BLaER1 (cell line): ENCODE measurements at regions not wholly inside any gene's neighbourhood (a gene's known extent, or its start where the extent isn't known, plus 50 kb on each side); places are given as distances from the start of the nearest gene placed in this dataset.
"Not testable (repeated sequence)": the region's sequence is repeated elsewhere in the genome, so short reads cannot be mapped to it uniquely, and the experiment has no call there.

ENCODE experiments used
- H3K27ac ChIP-seq: shearing (Covaris generic); formaldehyde crosslinking; 2 replicates; pipeline ENCODE4 v1.8.1; 2022
- H3K27me3 ChIP-seq: shearing (Covaris generic); formaldehyde crosslinking; 2 replicates; pipeline ENCODE4 v1.8.1; 2022
- H3K36me3 ChIP-seq: shearing (Covaris generic); formaldehyde crosslinking; 2 replicates; pipeline ENCODE4 v1.8.1; 2022
- H3K4me1 ChIP-seq: shearing (Covaris generic); formaldehyde crosslinking; 2 replicates; pipeline ENCODE4 v1.8.1; 2022
- H3K4me2 ChIP-seq: shearing (Covaris generic); formaldehyde crosslinking; 2 replicates; pipeline ENCODE4 v1.8.1; 2022
- H3K4me3 ChIP-seq: shearing (Covaris generic); formaldehyde crosslinking; 2 replicates; pipeline ENCODE4 v1.8.1; 2022
- H3K9ac ChIP-seq: shearing (Covaris generic); formaldehyde crosslinking; 2 replicates; pipeline ENCODE4 v1.8.1; 2022
- H3K9me3 ChIP-seq: shearing (Covaris generic); formaldehyde crosslinking; 2 replicates; pipeline ENCODE4 v1.8.1; 2022
- H4K20me1 ChIP-seq: shearing (Covaris generic); formaldehyde crosslinking; 2 replicates; pipeline ENCODE4 v1.8.1; 2022
- Cebpa-rat ChIP-seq: shearing (Covaris generic); IDR thresholded peaks from 2 replicates; pipeline ENCODE4 v1.8.1; 2022

DNA sequence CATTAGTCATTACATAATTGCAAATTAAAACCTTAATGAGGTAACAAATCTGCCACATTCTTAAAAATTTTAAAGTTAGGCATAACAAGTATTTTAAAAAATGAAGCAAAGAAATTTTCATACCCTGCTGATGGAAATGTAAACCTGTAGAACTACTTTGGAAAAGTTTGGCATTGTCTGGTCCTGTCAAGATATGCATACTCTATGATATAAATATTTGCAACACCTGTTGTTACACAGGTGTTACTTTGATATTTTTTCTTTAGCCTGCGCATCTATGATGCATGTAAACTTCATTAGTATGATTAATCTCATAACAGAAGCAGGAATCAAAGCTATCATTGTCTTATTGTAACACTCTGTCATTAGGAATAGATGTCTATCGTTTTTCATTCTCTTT lies 634.3 kb downstream of the TRIB2 start:
- Histone ChIP-seq H3K4me3 (no peak overlapping the region), H3K36me3 (no peaks in the 10 kb centered on the region), H3K9me3 (no peaks in the 10 kb centered on the region), H3K9ac (no peak overlapping the region), H4K20me1 (no peaks in the 10 kb centered on the region), H3K4me2 (no peak overlapping the region), H3K27ac (no peak overlapping the region), H3K27me3 (no peaks in the 10 kb centered on the region), H3K4me1 (no peaks in the 10 kb centered on the region)
- no peak for TF ChIP-seq Cebpa-rat

DNA sequence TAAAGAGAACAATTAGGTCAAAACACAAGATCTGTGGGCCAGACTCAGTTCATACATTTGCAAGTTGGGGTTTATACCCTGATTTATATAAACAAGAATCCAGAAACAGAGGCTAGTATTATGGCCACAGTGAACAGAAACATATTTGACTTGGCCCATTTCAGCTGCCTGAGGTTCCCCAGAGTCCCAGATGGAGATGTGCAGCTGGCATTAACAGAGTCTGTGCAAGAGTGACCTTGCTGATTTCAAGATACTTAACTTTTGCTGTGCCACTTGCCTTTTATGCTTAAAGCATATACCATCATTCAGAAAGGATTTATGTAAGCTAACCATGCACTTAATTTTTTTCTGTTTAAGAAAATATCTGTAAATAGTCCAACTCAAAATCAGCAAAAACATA lies 636.3 kb downstream of the TRIB2 start:
- Histone ChIP-seq H4K20me1 (no peaks in the 10 kb centered on the region), H3K36me3 (no peaks in the 10 kb centered on the region), H3K9ac (no peak overlapping the region), H3K9me3 (no peaks in the 10 kb centered on the region), H3K4me3 (no peak overlapping the region), H3K4me1 (no peaks in the 10 kb centered on the region), H3K27me3 (no peaks in the 10 kb centered on the region), H3K27ac (no peak overlapping the region), H3K4me2 (no peak overlapping the region)
- no peak for TF ChIP-seq Cebpa-rat

DNA sequence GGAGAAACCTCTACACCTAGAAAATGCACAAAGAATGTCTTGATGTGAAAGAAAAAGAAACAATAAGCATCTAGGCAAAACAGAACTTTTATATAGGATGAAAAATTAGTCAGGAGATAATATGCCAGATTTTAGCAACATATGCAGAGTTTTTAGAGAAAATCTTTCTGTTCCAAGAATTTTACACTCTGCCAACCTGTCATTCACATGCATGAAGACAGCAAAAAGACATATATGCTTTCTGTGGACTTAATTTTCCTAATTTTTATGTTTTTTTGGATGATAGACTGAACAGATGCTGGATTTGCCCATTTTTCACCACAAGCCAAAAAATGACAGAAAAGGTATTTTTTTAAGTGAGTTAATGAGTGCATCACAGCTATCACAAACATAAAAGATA lies 637.3 kb downstream of the TRIB2 start:
- Histone ChIP-seq H3K27me3 (no peaks in the 10 kb centered on the region), H3K27ac (no peak overlapping the region), H3K9ac (no peak overlapping the region), H3K4me2 (no peak overlapping the region), H3K4me3 (no peak overlapping the region), H3K4me1 (no peaks in the 10 kb centered on the region), H3K36me3 (no peaks in the 10 kb centered on the region), H4K20me1 (no peaks in the 10 kb centered on the region), H3K9me3 (no peaks in the 10 kb centered on the region)
- TF ChIP-seq Cebpa-rat: no peak

DNA sequence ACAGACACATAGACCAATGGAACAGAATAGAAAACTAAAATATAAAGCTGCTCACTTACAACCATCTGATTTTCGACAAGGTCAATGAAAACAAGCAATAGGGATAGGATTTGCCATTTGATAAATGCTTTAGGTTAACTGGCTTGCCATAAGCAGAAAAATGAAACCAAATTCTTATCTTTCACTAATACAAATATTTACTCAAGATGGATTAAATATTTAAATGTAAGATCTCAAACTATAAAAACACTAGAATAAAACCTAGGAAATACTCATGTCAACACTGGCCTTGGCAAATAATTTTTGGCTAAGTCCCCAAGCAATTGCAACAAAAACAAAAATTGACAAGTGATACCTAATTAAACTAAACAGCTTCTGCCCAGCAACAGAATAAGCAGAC lies 665.2 kb downstream of the TRIB2 start:
- not testable (repeated sequence) for H3K4me1 ChIP-seq

DNA sequence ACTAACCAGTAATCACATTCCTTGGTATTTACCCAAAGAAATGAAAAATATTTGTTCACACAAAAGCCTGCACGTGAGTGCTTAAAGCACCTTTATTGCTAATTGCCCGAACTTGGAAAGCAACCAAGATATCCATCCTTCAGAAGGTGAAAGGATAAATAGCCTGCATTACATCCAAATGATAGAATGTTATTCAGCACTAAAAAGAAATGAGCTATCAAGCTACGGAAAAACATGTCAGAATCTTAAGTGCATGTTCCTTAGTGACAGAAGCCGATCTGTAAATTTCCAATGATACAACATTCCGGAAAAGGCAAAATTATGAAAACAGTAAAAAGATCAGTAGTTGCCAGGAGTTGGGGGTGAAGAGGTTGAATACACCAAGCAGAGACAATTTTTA lies 672.4 kb downstream of the TRIB2 start:
- not testable (repeated sequence) for H3K4me3 ChIP-seq, H3K9me3 ChIP-seq, H3K4me1 ChIP-seq, H3K4me2 ChIP-seq, H4K20me1 ChIP-seq, H3K36me3 ChIP-seq, H3K27ac ChIP-seq, H3K9ac ChIP-seq, H3K27me3 ChIP-seq

More for the DNA sequence above, 665.2 kb downstream of the TRIB2 start:
- H3K4me2 ChIP-seq, H3K36me3 ChIP-seq, H3K4me3 ChIP-seq, H3K27me3 ChIP-seq, H3K27ac ChIP-seq, H4K20me1 ChIP-seq, H3K9ac ChIP-seq, H3K9me3 ChIP-seq: not testable (repeated sequence)

DNA sequence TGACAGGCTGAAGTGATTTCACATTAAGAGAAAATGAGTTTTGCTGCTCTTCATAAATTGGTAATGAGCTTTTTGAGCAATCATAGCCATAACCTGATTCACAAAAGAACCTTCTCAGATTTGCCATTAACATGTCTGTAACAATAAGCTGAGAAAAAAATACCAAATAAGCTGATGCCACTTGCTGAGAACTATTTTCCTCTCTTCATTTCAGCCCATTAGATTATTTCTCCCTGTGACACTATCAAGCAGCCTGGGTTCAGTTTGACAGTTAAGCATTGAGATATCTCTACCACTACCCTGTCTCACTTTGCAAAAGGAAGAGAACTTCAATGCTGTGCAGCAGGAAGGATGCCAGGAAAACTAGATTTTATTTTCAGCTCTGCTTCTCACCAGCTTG lies 673.9 kb downstream of the TRIB2 start:
- no peaks in the 10 kb centered on the region for H3K27me3 ChIP-seq
- no peak for TF ChIP-seq Cebpa-rat
- no peaks in the 10 kb centered on the region; the same call in 1 of the 2 replicates for H3K9me3 ChIP-seq
- no peak overlapping the region for H3K4me3 ChIP-seq
- no peak overlapping the region for H3K4me2 ChIP-seq
- H3K27ac ChIP-seq: no peak overlapping the region
- no peaks in the 10 kb centered on the region for H3K36me3 ChIP-seq
- H3K9ac ChIP-seq: no peak overlapping the region
- H4K20me1 ChIP-seq: no peaks in the 10 kb centered on the region
- H3K4me1 ChIP-seq: no peaks in the 10 kb centered on the region

DNA sequence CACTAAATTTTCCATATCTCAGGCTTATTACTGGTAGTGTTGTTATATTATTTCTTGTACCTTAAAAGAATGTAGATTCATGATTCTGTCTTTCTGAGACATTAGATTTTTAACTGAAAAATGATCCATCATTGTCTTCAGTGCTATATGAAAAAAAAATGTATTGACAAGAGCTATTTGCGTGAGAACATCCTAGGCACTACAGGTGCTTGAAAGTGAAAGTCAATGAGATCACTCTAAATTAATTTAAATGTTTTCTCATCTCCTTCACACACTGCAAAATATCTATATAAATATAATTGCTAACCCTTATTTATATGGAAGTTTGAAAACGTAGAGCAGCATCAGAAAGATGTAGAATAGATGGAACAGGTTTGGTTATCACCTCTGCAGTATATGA lies 684.6 kb downstream of the TRIB2 start:
- H3K9me3 ChIP-seq: no peaks in the 10 kb centered on the region
- H3K4me1 ChIP-seq: no peaks in the 10 kb centered on the region
- H3K36me3 ChIP-seq: no peaks in the 10 kb centered on the region
- no peak overlapping the region for H3K4me2 ChIP-seq
- no peak for TF ChIP-seq Cebpa-rat
- no peaks in the 10 kb centered on the region for H4K20me1 ChIP-seq
- no peaks in the 10 kb centered on the region for H3K27me3 ChIP-seq
- H3K4me3 ChIP-seq: no peak overlapping the region
- H3K9ac ChIP-seq: no peak overlapping the region
- no peak overlapping the region for H3K27ac ChIP-seq

DNA sequence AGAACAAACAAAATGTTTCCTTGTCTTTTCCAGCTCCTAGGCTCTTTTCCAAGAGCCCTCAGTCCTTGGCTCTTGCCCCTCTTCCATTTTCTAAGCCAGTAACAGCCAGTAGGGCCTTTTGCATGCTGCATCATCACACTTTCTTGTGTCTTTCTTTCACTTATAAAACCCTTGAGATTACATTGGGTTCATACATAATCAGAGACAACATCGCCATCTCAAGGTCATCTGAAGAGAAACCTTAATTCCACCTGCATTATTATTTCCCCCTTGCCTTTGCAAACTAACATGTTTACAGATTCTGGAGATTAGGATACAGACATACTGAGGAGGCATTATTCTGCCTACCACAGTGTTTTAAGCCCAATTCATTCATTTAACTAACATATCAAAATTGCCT lies 697.3 kb downstream of the TRIB2 start:
- Histone ChIP-seq H3K9me3 (peaks cover 5% of the 10 kb centered on the region; the same call in 1 of the 2 replicates), H4K20me1 (no peaks in the 10 kb centered on the region), H3K4me2 (no peak overlapping the region)

DNA sequence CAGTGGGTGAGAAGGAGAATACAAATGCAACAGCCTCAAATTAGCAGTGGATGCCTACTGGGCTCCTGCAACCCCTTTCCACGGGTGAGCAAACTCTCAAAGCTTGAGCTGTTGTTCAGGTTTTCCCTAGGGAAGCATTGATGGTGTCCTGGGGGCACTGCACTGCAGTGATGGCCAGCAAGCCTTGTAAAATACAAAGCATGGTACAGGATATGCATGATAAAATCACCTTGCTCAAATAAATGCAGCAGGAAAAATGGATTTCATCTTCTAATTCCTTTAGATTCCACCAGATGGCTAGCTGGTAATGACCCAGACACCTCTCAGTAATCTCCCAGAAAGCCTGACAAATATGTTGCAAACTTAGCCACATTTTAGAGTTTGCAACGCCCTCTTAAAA lies 698.2 kb downstream of the TRIB2 start:
- no peak for TF ChIP-seq Cebpa-rat
- Histone ChIP-seq H4K20me1 (no peaks in the 10 kb centered on the region), H3K36me3 (no peaks in the 10 kb centered on the region), H3K27ac (no peak overlapping the region), H3K4me3 (no peak overlapping the region), H3K9me3 (peaks cover 5% of the 10 kb centered on the region; the same call in 1 of the 2 replicates), H3K4me2 (no peak overlapping the region), H3K27me3 (no peaks in the 10 kb centered on the region), H3K9ac (no peak overlapping the region), H3K4me1 (no peaks in the 10 kb centered on the region)

More for the DNA sequence above, 697.3 kb downstream of the TRIB2 start:
- no peaks in the 10 kb centered on the region for H3K4me1 ChIP-seq
- no peak overlapping the region for H3K4me3 ChIP-seq
- no peak overlapping the region for H3K9ac ChIP-seq
- no peak for TF ChIP-seq Cebpa-rat
- H3K36me3 ChIP-seq: no peaks in the 10 kb centered on the region
- no peak overlapping the region for H3K27ac ChIP-seq
- no peaks in the 10 kb centered on the region for H3K27me3 ChIP-seq

DNA sequence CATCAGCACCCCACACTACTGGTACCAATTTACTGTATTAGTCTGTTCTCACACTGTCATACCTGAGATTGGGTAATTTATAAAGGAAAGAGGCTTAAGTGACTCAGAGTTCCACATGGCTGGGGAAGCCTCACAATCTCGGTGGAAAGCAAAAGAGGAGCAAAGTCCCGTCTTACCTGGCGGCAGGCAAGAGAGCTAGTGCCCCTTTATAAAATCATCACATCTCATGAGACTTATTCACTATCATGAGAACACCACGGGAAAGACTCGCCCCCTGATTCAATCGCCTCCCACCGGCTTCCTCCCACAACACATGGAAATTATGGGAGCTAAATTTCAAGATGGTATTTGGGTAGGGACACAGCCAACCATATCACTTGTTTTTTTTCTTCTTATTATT lies 717.2 kb downstream of the TRIB2 start:
- H3K9me3 ChIP-seq: no peaks in the 10 kb centered on the region
- no peak overlapping the region for H3K9ac ChIP-seq
- no peak overlapping the region for H3K27ac ChIP-seq
- H4K20me1 ChIP-seq: no peaks in the 10 kb centered on the region
- H3K4me1 ChIP-seq: no peaks in the 10 kb centered on the region
- no peak for TF ChIP-seq Cebpa-rat
- H3K4me3 ChIP-seq: no peak overlapping the region
- H3K4me2 ChIP-seq: no peak overlapping the region
- H3K36me3 ChIP-seq: no peaks in the 10 kb centered on the region
- H3K27me3 ChIP-seq: no peaks in the 10 kb centered on the region

DNA sequence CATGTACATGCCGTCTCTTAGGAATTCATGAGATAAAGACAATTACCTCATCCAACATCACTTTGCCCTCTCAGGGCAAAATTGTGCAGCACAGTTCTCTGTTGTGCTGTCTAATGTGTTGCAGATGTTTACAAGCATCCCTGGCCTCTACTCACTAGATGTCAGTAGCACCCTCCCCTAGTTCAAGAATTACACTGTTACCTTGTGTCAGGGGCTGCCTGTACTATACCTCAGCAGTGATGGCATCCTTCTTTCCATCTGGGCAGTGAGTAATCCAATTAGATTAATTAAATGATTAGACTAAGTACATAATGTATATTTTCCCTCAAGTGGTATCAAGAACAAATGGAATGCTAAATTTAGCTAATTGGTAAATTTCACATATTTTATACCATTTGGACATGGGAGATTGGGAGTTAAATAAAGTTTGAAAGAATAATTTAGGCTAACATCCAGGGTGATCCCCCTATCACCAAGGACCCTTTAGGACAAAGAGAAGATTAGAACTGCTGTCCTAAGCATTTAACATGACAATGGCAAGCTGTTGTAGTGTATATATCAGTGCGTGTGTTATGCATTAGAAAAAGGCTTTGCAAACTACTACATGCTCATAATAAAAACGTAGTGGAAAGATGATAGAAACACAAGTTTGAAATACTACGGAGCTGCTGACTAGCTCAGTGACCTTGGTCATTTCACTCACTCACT lies 727.0 kb downstream of the TRIB2 start:
- H3K27me3 ChIP-seq, H3K4me2 ChIP-seq, H3K4me1 ChIP-seq, H3K4me3 ChIP-seq, H3K36me3 ChIP-seq, H3K9me3 ChIP-seq, H3K9ac ChIP-seq, H4K20me1 ChIP-seq, H3K27ac ChIP-seq: not testable (repeated sequence)
